Loucy (cell line): ENCODE measurements at regions not wholly inside any gene's neighbourhood (a gene's known extent, or its start where the extent isn't known, plus 50 kb on each side); places are given as distances from the start of the nearest gene placed in this dataset.

ENCODE experiments used
- H2AFZ ChIP-seq: fragments of 200-600 bp; sonication (generic); 2 replicates; pipeline ENCODE4 v1.6.0; 2016; ENCODE audit warnings: antibody characterized with exemption, mild to moderate bottlenecking, low read length, moderate library complexity
- H3F3A ChIP-seq: fragments of 200-600 bp; 2 replicates; pipeline ENCODE4 v1.6.0; 2016; ENCODE audit warnings: antibody characterized with exemption, low read depth, mild to moderate bottlenecking
- H3K27me3 ChIP-seq: fragments of 200-600 bp; sonication (generic); 2 replicates; pipeline ENCODE4 v1.6.1; 2014; ENCODE audit warnings: low read length, mild to moderate bottlenecking; ENCODE audit not compliant: insufficient read depth, poor library complexity, severe bottlenecking
- H3K36me3 ChIP-seq: fragments of 200-600 bp; sonication (generic); 2 replicates; pipeline ENCODE4 v1.6.1; 2016; ENCODE audit warnings: low read length; ENCODE audit not compliant: insufficient read depth
- H3K4me1 ChIP-seq: fragments of 200-600 bp; sonication (generic); 2 replicates; pipeline ENCODE4 v1.5.1; 2014; ENCODE audit warnings: low read length, mild to moderate bottlenecking; ENCODE audit not compliant: insufficient read depth, poor library complexity, severe bottlenecking
- H3K4me2 ChIP-seq: fragments of 200-600 bp; sonication (generic); 2 replicates; pipeline ENCODE4 v1.6.0; 2014; ENCODE audit warnings: antibody characterized with exemption, low read length, low read depth, mild to moderate bottlenecking; ENCODE audit not compliant: poor library complexity, severe bottlenecking
- H3K4me3 ChIP-seq: fragments of 200-600 bp; sonication (generic); 2 replicates; pipeline ENCODE4 v1.5.1; 2014; ENCODE audit warnings: low read length, mild to moderate bottlenecking, mixed read lengths; ENCODE audit not compliant: poor library complexity, severe bottlenecking
- H3K79me2 ChIP-seq: fragments of 200-600 bp; sonication (generic); 2 replicates; pipeline ENCODE4 v1.6.1; 2014; ENCODE audit warnings: low read length; ENCODE audit not compliant: insufficient read depth
- H3K9ac ChIP-seq: fragments of 200-600 bp; sonication (generic); 2 replicates; pipeline ENCODE4 v1.6.0; 2014; ENCODE audit warnings: mild to moderate bottlenecking, low read depth, low read length, moderate library complexity; ENCODE audit not compliant: poor library complexity, severe bottlenecking
- H3K9me2 ChIP-seq: fragments of 200-600 bp; sonication (generic); replicated peaks from 2 replicates; pipeline ENCODE4 v1.6.1; 2016; ENCODE audit warnings: low read depth, low read length, mixed read lengths
- H3K9me3 ChIP-seq: fragments of 200-600 bp; sonication (generic); 2 replicates; pipeline ENCODE4 v1.6.1; 2014; ENCODE audit warnings: mild to moderate bottlenecking, antibody characterized with exemption, low read length, low read depth; ENCODE audit not compliant: insufficient read depth
- H4K20me1 ChIP-seq: fragments of 200-600 bp; sonication (generic); 2 replicates; pipeline ENCODE4 v1.6.0; 2014; ENCODE audit warnings: antibody characterized with exemption, low read length, mild to moderate bottlenecking; ENCODE audit not compliant: insufficient read depth, poor library complexity, severe bottlenecking
- EZH2phosphoT487 ChIP-seq: fragments of 200-600 bp; IDR thresholded peaks from 2 replicates; pipeline ENCODE4 v1.6.1; 2018; ENCODE audit warnings: antibody characterized with exemption, mild to moderate bottlenecking, moderate library complexity, borderline replicate concordance
- TF ChIP-seq, protein P1 (sequence below): fragments of 200-600 bp; sonication (generic); conservative IDR thresholded peaks from 2 replicates; pipeline ENCODE4 v1.5.1; 2014; ENCODE audit warnings: mild to moderate bottlenecking, antibody characterized with exemption, low read length

DNA sequence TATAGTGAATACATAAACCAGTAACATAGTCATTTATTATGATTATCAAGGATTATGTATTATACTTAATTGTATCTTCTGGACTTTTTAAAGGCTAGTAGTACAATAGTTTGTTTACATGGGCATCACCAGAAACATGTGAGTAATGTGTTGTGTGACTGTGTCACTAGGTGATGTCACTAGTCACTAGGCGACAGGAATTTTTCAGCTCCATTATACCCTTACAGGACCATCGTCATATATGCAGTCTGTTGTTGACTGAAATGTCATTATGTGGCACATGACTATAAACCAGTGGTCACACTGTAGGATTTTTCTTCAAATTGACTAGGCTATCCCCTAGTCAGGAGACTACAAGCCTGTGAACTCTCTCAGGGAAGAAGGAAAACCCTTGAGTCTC lies 86.5 kb upstream of the CENPW start:
- Histone ChIP-seq H4K20me1 (no peaks in the 10 kb centered on the region), H3K4me3 (no peak overlapping the region), H3K9ac (no peak overlapping the region), H3K36me3 (no peaks in the 10 kb centered on the region), H3F3A (no peaks in the 10 kb centered on the region), H2AFZ (no peak overlapping the region), H3K79me2 (no peaks in the 10 kb centered on the region), H3K4me1 (peaks cover 26% of the 10 kb centered on the region), H3K4me2 (no peak overlapping the region), H3K9me2 (no peaks in the 10 kb centered on the region), H3K9me3 (no peaks in the 10 kb centered on the region), H3K27me3 (no peaks in the 10 kb centered on the region)
- TF ChIP-seq, protein P1, sequence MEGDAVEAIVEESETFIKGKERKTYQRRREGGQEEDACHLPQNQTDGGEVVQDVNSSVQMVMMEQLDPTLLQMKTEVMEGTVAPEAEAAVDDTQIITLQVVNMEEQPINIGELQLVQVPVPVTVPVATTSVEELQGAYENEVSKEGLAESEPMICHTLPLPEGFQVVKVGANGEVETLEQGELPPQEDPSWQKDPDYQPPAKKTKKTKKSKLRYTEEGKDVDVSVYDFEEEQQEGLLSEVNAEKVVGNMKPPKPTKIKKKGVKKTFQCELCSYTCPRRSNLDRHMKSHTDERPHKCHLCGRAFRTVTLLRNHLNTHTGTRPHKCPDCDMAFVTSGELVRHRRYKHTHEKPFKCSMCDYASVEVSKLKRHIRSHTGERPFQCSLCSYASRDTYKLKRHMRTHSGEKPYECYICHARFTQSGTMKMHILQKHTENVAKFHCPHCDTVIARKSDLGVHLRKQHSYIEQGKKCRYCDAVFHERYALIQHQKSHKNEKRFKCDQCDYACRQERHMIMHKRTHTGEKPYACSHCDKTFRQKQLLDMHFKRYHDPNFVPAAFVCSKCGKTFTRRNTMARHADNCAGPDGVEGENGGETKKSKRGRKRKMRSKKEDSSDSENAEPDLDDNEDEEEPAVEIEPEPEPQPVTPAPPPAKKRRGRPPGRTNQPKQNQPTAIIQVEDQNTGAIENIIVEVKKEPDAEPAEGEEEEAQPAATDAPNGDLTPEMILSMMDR = no peak
- no peak for TF ChIP-seq EZH2phosphoT487

DNA sequence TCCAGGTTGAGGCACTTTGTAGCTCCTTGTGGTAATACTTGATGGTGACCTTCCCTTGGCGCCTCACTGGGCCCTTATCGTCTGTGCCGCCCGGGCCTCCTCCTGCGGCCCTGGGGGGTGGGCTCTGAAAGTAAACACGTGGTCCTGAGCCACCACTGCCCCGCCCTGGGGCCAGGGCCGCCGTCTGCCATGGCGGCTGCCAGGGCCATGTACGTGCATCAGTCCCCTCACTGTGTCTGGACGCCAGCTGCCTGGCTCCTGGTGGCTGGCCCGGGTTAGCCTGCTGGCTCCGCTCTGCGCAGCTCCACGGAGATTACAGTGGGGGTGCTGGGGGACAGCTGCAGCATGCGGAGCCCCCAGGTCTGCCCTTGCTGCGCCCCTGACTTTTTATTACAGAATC lies 81.8 kb upstream of the CENPW start:
- Histone ChIP-seq H3K79me2 (no peaks in the 10 kb centered on the region), H3K9ac (no peak overlapping the region), H2AFZ (no peak overlapping the region), H3K4me3 (no peak overlapping the region), H3K4me1 (peaks cover 19% of the 10 kb centered on the region), H3F3A (no peaks in the 10 kb centered on the region), H4K20me1 (no peaks in the 10 kb centered on the region), H3K27me3 (no peaks in the 10 kb centered on the region), H3K9me3 (peaks cover 11% of the 10 kb centered on the region; the same call in 1 of the 2 replicates), H3K4me2 (no peak overlapping the region), H3K36me3 (no peaks in the 10 kb centered on the region), H3K9me2 (no peaks in the 10 kb centered on the region)
- TF ChIP-seq, protein P1 = no peak
- no peak for TF ChIP-seq EZH2phosphoT487

DNA sequence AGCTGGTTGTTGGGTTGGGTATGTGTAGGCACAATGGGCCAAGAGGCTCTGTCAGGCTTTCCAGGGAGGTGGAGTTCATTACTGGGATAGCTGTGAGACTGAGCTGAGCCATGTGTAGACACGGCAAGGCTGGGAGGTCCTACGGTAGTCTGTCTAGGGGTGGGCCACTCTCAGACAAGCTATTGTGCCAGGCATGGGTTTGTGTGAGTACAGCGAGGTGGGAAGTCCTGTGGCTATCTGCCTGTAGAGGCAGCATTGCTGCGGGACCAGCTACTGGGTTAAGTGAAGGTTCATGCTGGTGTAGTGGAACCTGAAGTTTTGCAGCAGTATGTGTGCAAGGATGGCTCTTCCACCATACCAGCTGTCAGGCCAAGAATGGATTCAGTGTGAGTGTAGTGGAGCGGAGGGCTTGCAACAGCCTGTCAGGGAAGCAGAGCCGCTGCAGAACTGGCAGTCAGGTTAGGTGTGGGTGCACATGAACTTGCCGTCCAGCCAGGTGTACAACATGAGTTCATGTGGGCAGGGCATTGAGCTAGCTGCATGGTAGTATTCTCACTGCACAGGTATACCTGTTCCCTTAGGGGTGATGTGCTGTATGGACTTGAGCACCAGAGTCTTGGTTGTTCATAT lies 78.0 kb upstream of the CENPW start:
- Histone ChIP-seq H3K9me2 (no peaks in the 10 kb centered on the region), H3K9ac (no peak overlapping the region), H3K36me3 (no peaks in the 10 kb centered on the region), H3K79me2 (no peaks in the 10 kb centered on the region), H3K9me3 (peaks cover 11% of the 10 kb centered on the region; the same call in 1 of the 2 replicates), H3K4me1 (peaks cover 10% of the 10 kb centered on the region), H3K4me2 (no peak overlapping the region), H2AFZ (no peak overlapping the region), H3K27me3 (no peaks in the 10 kb centered on the region), H3K4me3 (no peak overlapping the region), H4K20me1 (no peaks in the 10 kb centered on the region), H3F3A (no peaks in the 10 kb centered on the region)
- TF ChIP-seq, protein P1 = no peak
- TF ChIP-seq EZH2phosphoT487 = no peak
